ENCODE measurements at regions not wholly inside any gene's neighbourhood (a gene's known extent, or its start where the extent isn't known, plus 50 kb on each side); places are given as distances from the start of the nearest gene placed in this dataset.

- intact Hi-C loops (cut with DNase I): no loop called here
- ATAC-seq (no peak), DNase-seq (ENCODE audit: low spot score) (no peak)
These were observed 49.8 kb upstream of the ADTRP start for GRCh38 chr6:11828262-11828870.
